Spleen (tissue), 7 donors: ENCODE measurements at regions not wholly inside any gene's neighbourhood (a gene's known extent, or its start where the extent isn't known, plus 50 kb on each side); places are given as distances from the start of the nearest gene placed in this dataset.

Source experiments
- POLR2A ChIP-seq, 3 donors: fragments of 450-650 bp; IDR thresholded peaks; one replicate each; pipeline ENCODE4 v1.5.1; 2017; ENCODE audit warnings: antibody characterized with exemption in 3 of 3, mild to moderate bottlenecking in 1 of 3
- POLR2AphosphoS5 ChIP-seq, 3 donors: sonication (generic); formaldehyde crosslinking; IDR thresholded peaks; one replicate each; pipeline ENCODE4 v1.5.1; 2017; ENCODE audit warnings: antibody characterized with exemption in 3 of 3
- TF ChIP-seq, protein P1 (sequence below), 11 experiments: fragments of 200-600 bp in 7 of 11; fragments of 450-650 bp in 4 of 11; sonication (generic) in 4 of 11; IDR thresholded peaks in 8 of 11; conservative IDR thresholded peaks in 3 of 11; 1 replicate in 7 of 11; 2 replicates in 4 of 11; pipeline versions ENCODE4 v1.4.0 to v1.8.0; 2016 to 2021; ENCODE audit warnings: antibody characterized with exemption in 11 of 11, inconsistent platforms in 4 of 11, mild to moderate bottlenecking in 1 of 11
- donor health status: DM: no; HTN: no; CAD: no; lungs with moderate emphysema.
- donor health status: DM: no; HTN: no; CAD: no.
- donor health status: DM: no; HTN: no; CAD: no.

DNA sequence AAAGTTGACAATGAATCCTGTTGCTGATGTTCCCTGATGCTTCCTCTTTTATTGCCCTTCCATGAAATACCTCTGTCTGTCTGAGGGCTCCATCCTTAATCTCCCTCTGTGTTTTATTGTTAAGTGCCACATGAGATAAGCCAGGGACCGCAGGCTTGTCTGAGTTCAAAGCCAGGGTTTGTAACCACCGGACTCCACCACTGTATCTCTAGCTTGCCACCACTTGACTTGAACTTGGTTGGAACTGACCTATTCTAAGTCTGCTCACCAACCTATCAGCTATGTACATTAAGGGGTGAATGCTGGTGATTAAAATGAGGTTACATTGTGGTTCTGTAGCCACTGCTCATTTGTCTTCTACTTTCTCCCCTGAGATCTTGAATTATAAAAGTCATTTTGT, 328.5 kb upstream of the ZEB2 start:
- TF ChIP-seq, protein P1, sequence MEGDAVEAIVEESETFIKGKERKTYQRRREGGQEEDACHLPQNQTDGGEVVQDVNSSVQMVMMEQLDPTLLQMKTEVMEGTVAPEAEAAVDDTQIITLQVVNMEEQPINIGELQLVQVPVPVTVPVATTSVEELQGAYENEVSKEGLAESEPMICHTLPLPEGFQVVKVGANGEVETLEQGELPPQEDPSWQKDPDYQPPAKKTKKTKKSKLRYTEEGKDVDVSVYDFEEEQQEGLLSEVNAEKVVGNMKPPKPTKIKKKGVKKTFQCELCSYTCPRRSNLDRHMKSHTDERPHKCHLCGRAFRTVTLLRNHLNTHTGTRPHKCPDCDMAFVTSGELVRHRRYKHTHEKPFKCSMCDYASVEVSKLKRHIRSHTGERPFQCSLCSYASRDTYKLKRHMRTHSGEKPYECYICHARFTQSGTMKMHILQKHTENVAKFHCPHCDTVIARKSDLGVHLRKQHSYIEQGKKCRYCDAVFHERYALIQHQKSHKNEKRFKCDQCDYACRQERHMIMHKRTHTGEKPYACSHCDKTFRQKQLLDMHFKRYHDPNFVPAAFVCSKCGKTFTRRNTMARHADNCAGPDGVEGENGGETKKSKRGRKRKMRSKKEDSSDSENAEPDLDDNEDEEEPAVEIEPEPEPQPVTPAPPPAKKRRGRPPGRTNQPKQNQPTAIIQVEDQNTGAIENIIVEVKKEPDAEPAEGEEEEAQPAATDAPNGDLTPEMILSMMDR (IDR thresholded peaks at IDR 0.05 in 8 of 11, conservative IDR thresholded peaks at IDR 0.05 in 3 of 11), result no peak
- no peak for TF ChIP-seq POLR2A (IDR thresholded peaks at IDR 0.05)
- TF ChIP-seq POLR2AphosphoS5 (IDR thresholded peaks at IDR 0.05), result no peak
